Activated CD8-positive, alpha-beta T cell treated with anti-CD3 and anti-CD28 coated beads for 36 hours (primary cell): ENCODE measurements at regions not wholly inside any gene's neighbourhood (a gene's known extent, or its start where the extent isn't known, plus 50 kb on each side); places are given as distances from the start of the nearest gene placed in this dataset.

Experiments
- ATAC-seq: fragments of 200-7000 bp; cut with Tn5 transposase; one replicate; pipeline ENCODE4 v1.10.0; 2021; ENCODE audit warnings: mild to moderate bottlenecking, moderate library complexity
- CTCF ChIA-PET: fragments of 350-600 bp; sonication (Branson Sonifier 250); formaldehyde crosslinking; loops from one replicate; lab custom pipeline; 2021; ENCODE audit warnings: antibody characterized with exemption; lab: Charles Lee
- POLR2A ChIA-PET: fragments of 350-600 bp; sonication (Branson Sonifier 250); formaldehyde crosslinking; loops from one replicate; lab custom pipeline; 2021; ENCODE audit warnings: antibody characterized with exemption; lab: Charles Lee
- DNase-seq: peaks from one replicate; pipeline ENCODE4 v3.0.0-alpha.2; 2020
- H3K27ac Mint-ChIP-seq: one replicate; pipeline ENCODE4 v1.8.0; 2021; ENCODE audit warnings: mild to moderate bottlenecking, mixed read lengths
- H3K27me3 Mint-ChIP-seq: one replicate; pipeline ENCODE4 v1.8.0; 2021; ENCODE audit warnings: mixed read lengths
- H3K36me3 Mint-ChIP-seq: one replicate; pipeline ENCODE4 v1.8.0; 2021; ENCODE audit warnings: low read depth, mixed read lengths
- H3K4me1 Mint-ChIP-seq: one replicate; pipeline ENCODE4 v1.8.0; 2021; ENCODE audit warnings: low read depth, mixed read lengths
- H3K4me3 Mint-ChIP-seq: one replicate; pipeline ENCODE4 v1.8.0; 2021; ENCODE audit warnings: mild to moderate bottlenecking, moderate library complexity, mixed read lengths
- H3K9me3 Mint-ChIP-seq: one replicate; pipeline ENCODE4 v1.8.0; 2021; ENCODE audit warnings: mixed read lengths
- CTCF ChIP-seq: fragments of 200-600 bp; IDR thresholded peaks from one replicate; pipeline ENCODE4 v1.8.0; 2022; ENCODE audit warnings: antibody characterized with exemption, mild to moderate bottlenecking
- intact Hi-C: fragments of 100-400 bp; cut with micrococcal nuclease; formaldehyde crosslinking; loops from one replicate; pipeline ENCODE4 v1.10.0; 2022

- Mint-ChIP-seq H3K4me3 (no peak overlapping the region), H3K4me1 (no peaks in the 10 kb centered on the region), H3K36me3 (no peaks in the 10 kb centered on the region), H3K9me3 (no peaks in the 10 kb centered on the region), H3K27me3 (no peaks in the 10 kb centered on the region), H3K27ac (no peak overlapping the region)
- DNase-seq (no peak), ATAC-seq (no peak)
- CTCF ChIA-PET, result interaction anchor here (1.2 kb wide), 1 partner anchor 37 kb away, joined by 3 read pairs; no protein-coding TSS in a partner anchor
- TF ChIP-seq CTCF, result no peak
- POLR2A ChIA-PET, result no interaction called here
- intact Hi-C loops, result no loop called here
These were observed 584.7 kb upstream of the SLC35B3 start for GRCh38 chr6:9020001-9020400.

GRCh38 chr6:9009931-9010330, 574.6 kb upstream of the SLC35B3 start:
- DNase-seq (no peak), ATAC-seq (no peak)
- Mint-ChIP-seq H3K9me3 (no peaks in the 10 kb centered on the region), H3K4me3 (no peak overlapping the region), H3K27me3 (peaks cover 2% of the 10 kb centered on the region), H3K4me1 (no peaks in the 10 kb centered on the region), H3K36me3 (no peaks in the 10 kb centered on the region), H3K27ac (no peak overlapping the region)
- ChIA-PET POLR2A (no interaction called here), CTCF (no interaction called here)
- TF ChIP-seq CTCF, result no peak
- intact Hi-C loops, result no loop called here

GRCh38 chr6:9007027-9007426, 571.7 kb upstream of the SLC35B3 start:
- H3K4me1 Mint-ChIP-seq, result no peaks in the 10 kb centered on the region
- CTCF ChIA-PET, result no interaction called here
- intact Hi-C loops, result no loop called here
- no peak overlapping the region for H3K27ac Mint-ChIP-seq
- POLR2A ChIA-PET, result no interaction called here
- ATAC-seq, result no peak
- H3K9me3 Mint-ChIP-seq, result no peaks in the 10 kb centered on the region
- H3K27me3 Mint-ChIP-seq, result peaks cover 2% of the 10 kb centered on the region
- TF ChIP-seq CTCF, result no peak
- no peaks in the 10 kb centered on the region for H3K36me3 Mint-ChIP-seq
- H3K4me3 Mint-ChIP-seq, result no peak overlapping the region
- DNase-seq, result no peak

- peaks cover under 1% of the 10 kb centered on the region for H3K27me3 Mint-ChIP-seq
- H3K4me3 Mint-ChIP-seq, result no peak overlapping the region
- H3K4me1 Mint-ChIP-seq, result no peaks in the 10 kb centered on the region
- DNase-seq (no peak), ATAC-seq (no peak)
- H3K27ac Mint-ChIP-seq, result no peak overlapping the region
- intact Hi-C loops, result no loop called here
- H3K36me3 Mint-ChIP-seq, result no peaks in the 10 kb centered on the region
- no peak for TF ChIP-seq CTCF
- no peaks in the 10 kb centered on the region for H3K9me3 Mint-ChIP-seq
- ChIA-PET CTCF (no interaction called here), POLR2A (no interaction called here)
These were observed 567.5 kb upstream of the SLC35B3 start for GRCh38 chr6:9002833-9003232.

GRCh38 chr6:8995156-8995555, 559.8 kb upstream of the SLC35B3 start:
- no peak overlapping the region for H3K4me3 Mint-ChIP-seq
- ATAC-seq, result no peak
- POLR2A ChIA-PET, result no interaction called here

More at GRCh38 chr6:8995156-8995555, 559.8 kb upstream of the SLC35B3 start:
- Mint-ChIP-seq H3K9me3 (no peaks in the 10 kb centered on the region), H3K36me3 (no peaks in the 10 kb centered on the region), H3K27me3 (peaks cover 4% of the 10 kb centered on the region), H3K27ac (no peak overlapping the region), H3K4me1 (no peaks in the 10 kb centered on the region)
- DNase-seq, result no peak
- CTCF ChIA-PET, result no interaction called here
- no peak for TF ChIP-seq CTCF
- intact Hi-C loops, result no loop called here
